Activated naive CD8-positive, alpha-beta T cell (primary cell): ENCODE measurements at regions not wholly inside any gene's neighbourhood (a gene's known extent, or its start where the extent isn't known, plus 50 kb on each side); places are given as distances from the start of the nearest gene placed in this dataset.

Experiments
- H3K27ac Mint-ChIP-seq: one replicate; pipeline ENCODE4 v1.8.0; 2021; ENCODE audit warnings: mixed read lengths
- H3K27me3 Mint-ChIP-seq: one replicate; pipeline ENCODE4 v1.8.0; 2021; ENCODE audit warnings: mixed read lengths
- H3K36me3 Mint-ChIP-seq: one replicate; pipeline ENCODE4 v1.8.0; 2021; ENCODE audit warnings: mixed read lengths
- H3K4me1 Mint-ChIP-seq: one replicate; pipeline ENCODE4 v1.8.0; 2021; ENCODE audit warnings: low read depth, mixed read lengths
- H3K4me3 Mint-ChIP-seq: one replicate; pipeline ENCODE4 v1.8.0; 2021; ENCODE audit warnings: mild to moderate bottlenecking, mixed read lengths
- H3K9me3 Mint-ChIP-seq: one replicate; pipeline ENCODE4 v1.8.0; 2021; ENCODE audit warnings: low read depth, mixed read lengths

- no peak overlapping the region for H3K4me3 Mint-ChIP-seq
- H3K9me3 Mint-ChIP-seq = peaks cover 9% of the 10 kb centered on the region
- H3K36me3 Mint-ChIP-seq = no peaks in the 10 kb centered on the region
- H3K27me3 Mint-ChIP-seq = no peaks in the 10 kb centered on the region
- H3K27ac Mint-ChIP-seq = no peak overlapping the region
- H3K4me1 Mint-ChIP-seq = no peaks in the 10 kb centered on the region
Observed at GRCh38 chr6:112764377-112764776, 417.2 kb downstream of the RFPL4B start.

GRCh38 chr6:112770308-112770707 lies 423.2 kb downstream of the RFPL4B start:
- Mint-ChIP-seq H3K4me3 (no peak overlapping the region), H3K27ac (no peak overlapping the region), H3K4me1 (no peaks in the 10 kb centered on the region), H3K27me3 (no peaks in the 10 kb centered on the region), H3K36me3 (no peaks in the 10 kb centered on the region), H3K9me3 (peaks cover 20% of the 10 kb centered on the region)

- peaks cover 15% of the 10 kb centered on the region for H3K9me3 Mint-ChIP-seq
- no peak overlapping the region for H3K27ac Mint-ChIP-seq
- H3K4me1 Mint-ChIP-seq = no peaks in the 10 kb centered on the region
- no peaks in the 10 kb centered on the region for H3K36me3 Mint-ChIP-seq
- no peaks in the 10 kb centered on the region for H3K27me3 Mint-ChIP-seq
- H3K4me3 Mint-ChIP-seq = no peak overlapping the region
Observed at GRCh38 chr6:112773187-112773586, 426.1 kb downstream of the RFPL4B start.

- Mint-ChIP-seq H3K36me3 (no peaks in the 10 kb centered on the region), H3K27ac (no peak overlapping the region), H3K9me3 (peaks cover 11% of the 10 kb centered on the region), H3K4me1 (no peaks in the 10 kb centered on the region), H3K27me3 (no peaks in the 10 kb centered on the region), H3K4me3 (no peak overlapping the region)
Observed at GRCh38 chr6:112774319-112774718, 427.2 kb downstream of the RFPL4B start.

- Mint-ChIP-seq H3K36me3 (no peaks in the 10 kb centered on the region), H3K9me3 (no peaks in the 10 kb centered on the region), H3K4me1 (no peaks in the 10 kb centered on the region), H3K27me3 (no peaks in the 10 kb centered on the region), H3K4me3 (no peak overlapping the region), H3K27ac (no peak overlapping the region)
Observed at GRCh38 chr6:112780498-112781096, 433.5 kb downstream of the RFPL4B start.

GRCh38 chr6:112781241-112781640 lies 434.1 kb downstream of the RFPL4B start:
- no peaks in the 10 kb centered on the region for H3K27me3 Mint-ChIP-seq
- H3K27ac Mint-ChIP-seq = no peak overlapping the region
- no peaks in the 10 kb centered on the region for H3K36me3 Mint-ChIP-seq
- no peaks in the 10 kb centered on the region for H3K4me1 Mint-ChIP-seq
- no peak overlapping the region for H3K4me3 Mint-ChIP-seq
- peaks cover under 1% of the 10 kb centered on the region for H3K9me3 Mint-ChIP-seq

GRCh38 chr6:112785408-112785807 lies 438.3 kb downstream of the RFPL4B start:
- Mint-ChIP-seq H3K27ac (no peak overlapping the region), H3K4me1 (no peaks in the 10 kb centered on the region), H3K36me3 (no peaks in the 10 kb centered on the region), H3K27me3 (no peaks in the 10 kb centered on the region), H3K4me3 (no peak overlapping the region), H3K9me3 (peaks cover 8% of the 10 kb centered on the region)

GRCh38 chr6:112786801-112787200 lies 439.7 kb downstream of the RFPL4B start:
- Mint-ChIP-seq H3K4me1 (no peaks in the 10 kb centered on the region), H3K9me3 (peaks cover 8% of the 10 kb centered on the region), H3K27me3 (no peaks in the 10 kb centered on the region), H3K4me3 (no peak overlapping the region), H3K36me3 (no peaks in the 10 kb centered on the region), H3K27ac (no peak overlapping the region)

- no peaks in the 10 kb centered on the region for H3K27me3 Mint-ChIP-seq
Observed at GRCh38 chr6:112787371-112787770, 440.2 kb downstream of the RFPL4B start.

GRCh38 chr6:112795316-112795715 lies 448.2 kb downstream of the RFPL4B start:
- H3K27me3 Mint-ChIP-seq = no peaks in the 10 kb centered on the region
- H3K27ac Mint-ChIP-seq = no peak overlapping the region
- H3K36me3 Mint-ChIP-seq = no peaks in the 10 kb centered on the region
- H3K4me1 Mint-ChIP-seq = no peaks in the 10 kb centered on the region
- peaks cover 21% of the 10 kb centered on the region for H3K9me3 Mint-ChIP-seq
- no peak overlapping the region for H3K4me3 Mint-ChIP-seq

More at GRCh38 chr6:112787371-112787770, 440.2 kb downstream of the RFPL4B start:
- Mint-ChIP-seq H3K4me1 (no peaks in the 10 kb centered on the region), H3K9me3 (peaks cover 8% of the 10 kb centered on the region), H3K27ac (no peak overlapping the region), H3K4me3 (no peak overlapping the region), H3K36me3 (no peaks in the 10 kb centered on the region)

- H3K27me3 Mint-ChIP-seq = no peaks in the 10 kb centered on the region
- H3K9me3 Mint-ChIP-seq = peaks cover 21% of the 10 kb centered on the region
- H3K27ac Mint-ChIP-seq = no peak overlapping the region
- H3K4me1 Mint-ChIP-seq = no peaks in the 10 kb centered on the region
- no peaks in the 10 kb centered on the region for H3K36me3 Mint-ChIP-seq
- no peak overlapping the region for H3K4me3 Mint-ChIP-seq
Observed at GRCh38 chr6:112796712-112797111, 449.6 kb downstream of the RFPL4B start.

GRCh38 chr6:112799889-112800288 lies 452.8 kb downstream of the RFPL4B start:
- no peak overlapping the region for H3K27ac Mint-ChIP-seq
- peaks cover 7% of the 10 kb centered on the region for H3K9me3 Mint-ChIP-seq
- H3K4me1 Mint-ChIP-seq = no peaks in the 10 kb centered on the region
- no peaks in the 10 kb centered on the region for H3K27me3 Mint-ChIP-seq
- H3K4me3 Mint-ChIP-seq = no peak overlapping the region
- H3K36me3 Mint-ChIP-seq = no peaks in the 10 kb centered on the region

- no peaks in the 10 kb centered on the region for H3K27me3 Mint-ChIP-seq
- peaks cover 7% of the 10 kb centered on the region for H3K9me3 Mint-ChIP-seq
- no peaks in the 10 kb centered on the region for H3K36me3 Mint-ChIP-seq
- no peak overlapping the region for H3K27ac Mint-ChIP-seq
- H3K4me3 Mint-ChIP-seq = no peak overlapping the region
- H3K4me1 Mint-ChIP-seq = no peaks in the 10 kb centered on the region
Observed at GRCh38 chr6:112800439-112800838, 453.3 kb downstream of the RFPL4B start.

GRCh38 chr6:112800916-112801315 lies 453.8 kb downstream of the RFPL4B start:
- no peak overlapping the region for H3K27ac Mint-ChIP-seq
- no peaks in the 10 kb centered on the region for H3K27me3 Mint-ChIP-seq
- no peaks in the 10 kb centered on the region for H3K4me1 Mint-ChIP-seq
- H3K4me3 Mint-ChIP-seq = no peak overlapping the region
- H3K36me3 Mint-ChIP-seq = no peaks in the 10 kb centered on the region
- peaks cover 7% of the 10 kb centered on the region for H3K9me3 Mint-ChIP-seq

- Mint-ChIP-seq H3K9me3 (peaks cover 7% of the 10 kb centered on the region), H3K27ac (no peak overlapping the region), H3K27me3 (no peaks in the 10 kb centered on the region), H3K36me3 (no peaks in the 10 kb centered on the region), H3K4me3 (no peak overlapping the region), H3K4me1 (no peaks in the 10 kb centered on the region)
Observed at GRCh38 chr6:112801468-112802080, 454.4 kb downstream of the RFPL4B start.

- Mint-ChIP-seq H3K9me3 (peaks cover 7% of the 10 kb centered on the region), H3K27me3 (no peaks in the 10 kb centered on the region), H3K27ac (no peak overlapping the region)
Observed at GRCh38 chr6:112802144-112802543, 455.0 kb downstream of the RFPL4B start.

More at GRCh38 chr6:112802144-112802543, 455.0 kb downstream of the RFPL4B start:
- no peaks in the 10 kb centered on the region for H3K4me1 Mint-ChIP-seq
- no peak overlapping the region for H3K4me3 Mint-ChIP-seq
- H3K36me3 Mint-ChIP-seq = no peaks in the 10 kb centered on the region
